Smooth muscle cell (in vitro differentiated cells): ENCODE measurements at regions not wholly inside any gene's neighbourhood (a gene's known extent, or its start where the extent isn't known, plus 50 kb on each side); places are given as distances from the start of the nearest gene placed in this dataset.

Experiments
- DNase-seq: peaks from one replicate; lab custom pipeline; 2025; ENCODE audit not compliant: unreplicated experiment; lab: John Stamatoyannopoulos, UW
- H2AFZ ChIP-seq: fragments of 200-600 bp; sonication (generic); 2 replicates; pipeline ENCODE4 v1.6.0; 2016; ENCODE audit warnings: antibody characterized with exemption, low read depth, mild to moderate bottlenecking
- H3F3A ChIP-seq: fragments of 200-600 bp; sonication (generic); 2 replicates; pipeline ENCODE4 v1.6.0; 2017; ENCODE audit warnings: antibody characterized with exemption, low read depth
- H3K27ac ChIP-seq: fragments of 200-600 bp; sonication (generic); 2 replicates; pipeline ENCODE4 v1.5.1; 2016; ENCODE audit warnings: low read depth, mild to moderate bottlenecking
- H3K27me3 ChIP-seq: fragments of 200-600 bp; sonication (generic); 2 replicates; pipeline ENCODE4 v1.6.1; 2016; ENCODE audit warnings: low read depth, mild to moderate bottlenecking
- H3K36me3 ChIP-seq: fragments of 200-600 bp; sonication (generic); 2 replicates; pipeline ENCODE4 v1.5.1; 2016; ENCODE audit warnings: low read depth
- H3K4me1 ChIP-seq: fragments of 200-600 bp; sonication (generic); 2 replicates; pipeline ENCODE4 v1.5.1; 2016; ENCODE audit warnings: low read depth
- H3K4me2 ChIP-seq: fragments of 200-600 bp; sonication (generic); 2 replicates; pipeline ENCODE4 v1.6.0; 2016; ENCODE audit warnings: mild to moderate bottlenecking
- H3K4me3 ChIP-seq: fragments of 200-600 bp; sonication (generic); 2 replicates; pipeline ENCODE4 v1.5.1; 2016; ENCODE audit warnings: mild to moderate bottlenecking
- H3K79me2 ChIP-seq: fragments of 200-600 bp; sonication (generic); 2 replicates; pipeline ENCODE4 v1.6.0; 2016; ENCODE audit warnings: low read depth, mild to moderate bottlenecking
- H3K9ac ChIP-seq: fragments of 200-600 bp; sonication (generic); 2 replicates; pipeline ENCODE4 v1.6.0; 2016; ENCODE audit warnings: low read depth
- H3K9me3 ChIP-seq: fragments of 200-600 bp; sonication (generic); replicated peaks from 2 replicates; pipeline ENCODE4 v1.5.1; 2016; ENCODE audit warnings: low read depth
- H4K20me1 ChIP-seq: fragments of 200-600 bp; sonication (generic); 2 replicates; pipeline ENCODE4 v1.6.0; 2016; ENCODE audit warnings: low read depth
- WGBS: methylation state at CpG from one replicate; pipeline ENCODE4 v1.1.7; 2016; ENCODE audit warnings: low lambda C conversion rate; 5-methylcytosine and 5-hydroxymethylcytosine counted together
- TF ChIP-seq, protein P1 (sequence below): fragments of 200-600 bp; sonication (generic); IDR thresholded peaks from 2 replicates; pipeline ENCODE4 v1.5.1; 2017; ENCODE audit warnings: borderline replicate concordance, mild to moderate bottlenecking, antibody characterized with exemption; ENCODE audit not compliant: insufficient read depth, poor library complexity, severe bottlenecking

DNA sequence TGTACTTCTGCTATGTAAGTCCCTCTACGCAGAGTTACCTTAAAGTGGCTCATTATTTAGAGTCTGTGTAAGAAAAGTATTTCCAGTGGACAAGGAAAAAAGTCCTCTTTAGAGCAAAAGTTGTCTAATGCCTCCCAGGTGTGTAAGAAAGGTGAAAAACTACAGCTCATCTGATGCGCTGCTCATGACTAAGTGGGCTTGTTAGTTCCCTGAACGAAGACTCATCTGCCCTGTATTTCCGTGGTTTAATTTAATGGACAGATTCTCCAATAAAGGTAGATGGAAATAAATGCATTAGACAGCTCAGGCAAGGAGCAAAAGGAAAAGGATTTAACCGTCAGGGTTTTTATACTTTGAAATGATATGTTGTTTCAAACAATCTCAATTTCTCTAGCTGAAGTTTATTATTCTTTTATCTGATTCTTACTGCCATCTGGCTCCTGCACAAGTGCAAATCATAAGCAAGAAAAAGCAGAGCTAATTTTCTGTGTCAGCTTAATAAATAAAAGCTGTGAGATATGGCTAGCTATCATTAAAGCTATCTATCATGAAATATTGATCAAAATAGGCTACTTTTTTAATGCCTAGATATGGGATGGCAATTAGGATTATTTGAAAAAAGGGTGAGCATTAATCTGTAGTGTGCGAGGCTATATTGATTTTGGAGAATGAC, 73.7 kb upstream of the PCDH9 start:
- Histone ChIP-seq H3F3A (no peaks in the 10 kb centered on the region), H3K9me3 (no peaks in the 10 kb centered on the region), H3K4me2 (no peak overlapping the region), H3K27ac (peak overlapping the region; percentile 1), H3K79me2 (no peaks in the 10 kb centered on the region), H2AFZ (no peak overlapping the region), H3K27me3 (no peaks in the 10 kb centered on the region), H3K4me1 (no peaks in the 10 kb centered on the region), H4K20me1 (no peaks in the 10 kb centered on the region), H3K4me3 (no peak overlapping the region), H3K36me3 (no peaks in the 10 kb centered on the region), H3K9ac (no peak overlapping the region)
- 69% methylated on average over 6 of the region's 6 CpGs for WGBS
- DNase-seq = no peak
- TF ChIP-seq, protein P1, sequence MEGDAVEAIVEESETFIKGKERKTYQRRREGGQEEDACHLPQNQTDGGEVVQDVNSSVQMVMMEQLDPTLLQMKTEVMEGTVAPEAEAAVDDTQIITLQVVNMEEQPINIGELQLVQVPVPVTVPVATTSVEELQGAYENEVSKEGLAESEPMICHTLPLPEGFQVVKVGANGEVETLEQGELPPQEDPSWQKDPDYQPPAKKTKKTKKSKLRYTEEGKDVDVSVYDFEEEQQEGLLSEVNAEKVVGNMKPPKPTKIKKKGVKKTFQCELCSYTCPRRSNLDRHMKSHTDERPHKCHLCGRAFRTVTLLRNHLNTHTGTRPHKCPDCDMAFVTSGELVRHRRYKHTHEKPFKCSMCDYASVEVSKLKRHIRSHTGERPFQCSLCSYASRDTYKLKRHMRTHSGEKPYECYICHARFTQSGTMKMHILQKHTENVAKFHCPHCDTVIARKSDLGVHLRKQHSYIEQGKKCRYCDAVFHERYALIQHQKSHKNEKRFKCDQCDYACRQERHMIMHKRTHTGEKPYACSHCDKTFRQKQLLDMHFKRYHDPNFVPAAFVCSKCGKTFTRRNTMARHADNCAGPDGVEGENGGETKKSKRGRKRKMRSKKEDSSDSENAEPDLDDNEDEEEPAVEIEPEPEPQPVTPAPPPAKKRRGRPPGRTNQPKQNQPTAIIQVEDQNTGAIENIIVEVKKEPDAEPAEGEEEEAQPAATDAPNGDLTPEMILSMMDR = no peak

DNA sequence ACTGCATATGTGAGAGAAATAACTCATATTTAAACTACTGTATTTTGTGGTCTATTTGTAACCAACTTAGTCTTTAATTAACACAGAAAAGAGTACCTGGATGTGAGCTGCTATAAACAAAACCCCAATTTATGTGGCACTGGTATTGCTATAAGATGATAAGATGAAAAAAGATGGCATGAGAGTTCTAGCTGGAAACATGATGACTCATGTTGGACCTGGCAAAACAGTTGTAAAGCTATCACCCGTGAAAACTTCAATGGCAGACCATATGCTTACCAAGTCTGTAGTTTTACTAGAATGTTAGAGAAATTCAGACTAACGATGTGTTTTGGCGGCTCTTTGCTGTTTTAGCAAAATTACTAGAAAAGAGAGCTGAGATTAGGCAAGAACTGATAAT, 69.6 kb upstream of the PCDH9 start:
- Histone ChIP-seq H3K9me3 (no peaks in the 10 kb centered on the region), H3K27ac (peak overlapping the region; percentile 53), H3K4me1 (no peaks in the 10 kb centered on the region), H4K20me1 (no peaks in the 10 kb centered on the region), H2AFZ (no peak overlapping the region), H3K4me3 (no peak overlapping the region), H3K79me2 (no peaks in the 10 kb centered on the region), H3K27me3 (no peaks in the 10 kb centered on the region), H3K36me3 (no peaks in the 10 kb centered on the region), H3K4me2 (no peak overlapping the region), H3F3A (no peaks in the 10 kb centered on the region), H3K9ac (no peak overlapping the region)
- 79% methylated on average over 3 of the region's 3 CpGs for WGBS
- DNase-seq = no peak
- TF ChIP-seq, protein P1 = no peak

DNA sequence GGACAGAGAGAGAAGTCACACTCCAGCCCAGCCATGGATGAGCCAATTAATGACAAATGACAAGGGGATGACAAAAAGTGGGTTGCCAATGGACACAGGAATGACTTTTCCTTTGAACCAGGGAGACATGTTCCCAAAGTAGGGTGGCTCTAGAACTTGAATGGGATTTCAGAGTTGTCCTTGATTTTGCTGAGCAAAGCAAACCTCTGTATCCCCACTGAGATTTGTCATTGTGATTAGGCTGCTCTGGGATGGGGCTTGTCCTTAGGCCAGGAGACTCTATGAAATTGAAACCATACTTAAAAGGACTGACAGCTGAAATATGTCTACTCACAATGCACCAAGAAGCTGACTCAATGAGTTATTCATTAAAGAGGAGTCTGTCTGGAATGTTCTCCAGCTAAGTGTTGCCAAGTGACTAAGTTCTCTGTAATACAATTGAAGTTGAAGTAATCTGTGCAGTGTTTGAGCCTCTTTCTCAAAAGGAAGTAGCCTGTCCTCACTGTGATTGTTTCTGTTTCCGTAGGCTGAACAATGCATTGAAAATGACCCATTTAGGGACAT, 69.0 kb upstream of the PCDH9 start:
- TF ChIP-seq, protein P1 = no peak
- Histone ChIP-seq H3K4me2 (no peak overlapping the region), H3K79me2 (no peaks in the 10 kb centered on the region), H3K27me3 (no peaks in the 10 kb centered on the region), H3F3A (no peaks in the 10 kb centered on the region), H2AFZ (peak overlapping the region; percentile 26), H3K36me3 (no peaks in the 10 kb centered on the region), H3K9me3 (no peaks in the 10 kb centered on the region), H3K9ac (no peak overlapping the region), H3K4me1 (no peaks in the 10 kb centered on the region), H4K20me1 (no peaks in the 10 kb centered on the region), H3K4me3 (no peak overlapping the region), H3K27ac (peak overlapping the region; percentile 53)
- 58% methylated on average over 1 of the region's 1 CpG for WGBS
- DNase-seq = no peak

DNA sequence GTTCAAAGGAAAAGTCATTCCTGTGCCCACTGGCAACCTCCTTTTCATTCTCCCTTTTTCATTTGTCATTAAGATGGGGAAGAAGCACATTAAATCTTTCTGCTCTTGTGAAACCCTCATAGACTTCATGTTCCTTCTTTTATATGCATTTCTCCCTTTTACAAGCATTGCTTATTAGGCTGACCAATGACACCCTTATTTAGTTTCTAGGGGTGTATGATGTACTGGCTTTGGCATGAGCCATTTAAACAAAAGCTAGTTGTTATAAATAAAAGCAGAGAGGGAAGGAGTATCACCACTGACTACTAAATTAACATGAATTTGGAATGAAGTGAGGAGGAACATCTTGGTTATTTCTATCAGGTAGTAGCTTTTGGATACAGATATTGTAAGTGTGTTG, 68.2 kb upstream of the PCDH9 start:
- Histone ChIP-seq H2AFZ (no peak overlapping the region), H3K27me3 (no peaks in the 10 kb centered on the region), H3K79me2 (no peaks in the 10 kb centered on the region), H3K4me3 (no peak overlapping the region), H3K4me1 (no peaks in the 10 kb centered on the region), H4K20me1 (no peaks in the 10 kb centered on the region), H3K4me2 (no peak overlapping the region), H3K27ac (no peak overlapping the region), H3K9me3 (no peaks in the 10 kb centered on the region), H3K9ac (no peak overlapping the region), H3K36me3 (no peaks in the 10 kb centered on the region), H3F3A (no peaks in the 10 kb centered on the region)
- TF ChIP-seq, protein P1 = no peak
- no peak for DNase-seq
